Endothelial cell of umbilical vein (primary cell): ENCODE measurements at regions not wholly inside any gene's neighbourhood (a gene's known extent, or its start where the extent isn't known, plus 50 kb on each side); places are given as distances from the start of the nearest gene placed in this dataset.

Experiments
- EZH2 ChIP-seq: IDR thresholded peaks from 2 replicates; pipeline ENCODE4 v1.6.1; 2012; ENCODE audit warnings: borderline replicate concordance, low read depth, mild to moderate bottlenecking, moderate library complexity, low read length, inconsistent platforms; ENCODE audit not compliant: severe bottlenecking
- FOS ChIP-seq: IDR thresholded peaks from 2 replicates; pipeline ENCODE4 v1.6.1; 2011; ENCODE audit warnings: mild to moderate bottlenecking, low read length, moderate library complexity, borderline replicate concordance; ENCODE audit not compliant: insufficient read depth
- GATA2 ChIP-seq: IDR thresholded peaks from 2 replicates; pipeline ENCODE4 v1.7.0; 2011; ENCODE audit warnings: low read depth, mild to moderate bottlenecking, moderate library complexity, mixed read lengths, low read length; ENCODE audit not compliant: insufficient read length, insufficient read depth
- MAX ChIP-seq: IDR thresholded peaks from 2 replicates; pipeline ENCODE4 v1.6.1; 2011; ENCODE audit not compliant: insufficient read depth, insufficient read length
- MYC ChIP-seq: IDR thresholded peaks from one replicate; pipeline ENCODE4 v1.6.1; 2011; ENCODE audit warnings: mild to moderate bottlenecking, low read depth, low read length
- POLR2A ChIP-seq: IDR thresholded peaks from 2 replicates; pipeline ENCODE4 v1.6.1; 2012; ENCODE audit warnings: low read depth, mild to moderate bottlenecking, control low read depth, low read length
- POLR2AphosphoS5 ChIP-seq: IDR thresholded peaks from 2 replicates; pipeline ENCODE4 v1.6.1; 2012; ENCODE audit warnings: low read depth, mild to moderate bottlenecking, control low read depth, low read length, moderate library complexity; ENCODE audit not compliant: insufficient read depth
- TF ChIP-seq, protein P1 (sequence below), 2 donors: IDR thresholded peaks; 1 replicate in 1 of 2; 2 replicates in 1 of 2; pipeline ENCODE4 v1.5.1; 2011; ENCODE audit warnings: low read length in 2 of 2, mild to moderate bottlenecking in 2 of 2, moderate library complexity in 2 of 2, control low read depth in 1 of 2, inconsistent platforms in 1 of 2, low read depth in 1 of 2; ENCODE audit not compliant: insufficient read depth in 1 of 2; ENCODE audit errors: extremely low read depth in 1 of 2

DNA sequence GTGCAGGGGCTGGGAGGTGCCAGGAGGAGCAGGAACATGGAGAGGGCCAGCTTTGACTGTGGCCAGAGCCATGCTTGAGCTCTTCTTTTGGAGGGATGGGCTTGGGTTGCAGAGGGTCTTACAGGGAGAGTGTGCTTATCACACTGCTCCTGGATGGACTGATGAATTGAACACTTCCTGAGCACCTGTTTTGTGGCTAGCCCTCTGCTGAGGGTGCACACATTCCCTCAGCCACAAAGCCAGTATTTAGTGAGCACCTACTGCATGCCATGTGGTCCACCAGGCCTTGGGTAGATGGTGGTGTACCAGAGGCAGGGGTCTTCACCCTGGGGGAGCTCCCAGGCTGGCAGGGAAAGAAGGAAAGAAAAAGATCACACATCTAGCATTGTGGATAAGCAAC lies 118.9 kb downstream of the SLC25A47 start:
- TF ChIP-seq MYC = no peak
- TF ChIP-seq POLR2AphosphoS5 = no peak
- TF ChIP-seq, protein P1, sequence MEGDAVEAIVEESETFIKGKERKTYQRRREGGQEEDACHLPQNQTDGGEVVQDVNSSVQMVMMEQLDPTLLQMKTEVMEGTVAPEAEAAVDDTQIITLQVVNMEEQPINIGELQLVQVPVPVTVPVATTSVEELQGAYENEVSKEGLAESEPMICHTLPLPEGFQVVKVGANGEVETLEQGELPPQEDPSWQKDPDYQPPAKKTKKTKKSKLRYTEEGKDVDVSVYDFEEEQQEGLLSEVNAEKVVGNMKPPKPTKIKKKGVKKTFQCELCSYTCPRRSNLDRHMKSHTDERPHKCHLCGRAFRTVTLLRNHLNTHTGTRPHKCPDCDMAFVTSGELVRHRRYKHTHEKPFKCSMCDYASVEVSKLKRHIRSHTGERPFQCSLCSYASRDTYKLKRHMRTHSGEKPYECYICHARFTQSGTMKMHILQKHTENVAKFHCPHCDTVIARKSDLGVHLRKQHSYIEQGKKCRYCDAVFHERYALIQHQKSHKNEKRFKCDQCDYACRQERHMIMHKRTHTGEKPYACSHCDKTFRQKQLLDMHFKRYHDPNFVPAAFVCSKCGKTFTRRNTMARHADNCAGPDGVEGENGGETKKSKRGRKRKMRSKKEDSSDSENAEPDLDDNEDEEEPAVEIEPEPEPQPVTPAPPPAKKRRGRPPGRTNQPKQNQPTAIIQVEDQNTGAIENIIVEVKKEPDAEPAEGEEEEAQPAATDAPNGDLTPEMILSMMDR (IDR thresholded peaks at IDR 0.05; ENCODE audit: extremely low read depth in 1 of 2, insufficient read depth in 1 of 2, low read depth in 1 of 2, low read length in 2 of 2) = no peak
- TF ChIP-seq FOS = no peak
- no peak for TF ChIP-seq EZH2
- TF ChIP-seq POLR2A = no peak
- no peak for TF ChIP-seq MAX
- TF ChIP-seq GATA2 = no peak
